ENCODE measurements at regions not wholly inside any gene's neighbourhood (a gene's known extent, or its start where the extent isn't known, plus 50 kb on each side); places are given as distances from the start of the nearest gene placed in this dataset.

GRCh38 chr7:45278763-45279398 is 121.3 kb downstream of the RAMP3 start:
- TF ChIP-seq, protein P1, sequence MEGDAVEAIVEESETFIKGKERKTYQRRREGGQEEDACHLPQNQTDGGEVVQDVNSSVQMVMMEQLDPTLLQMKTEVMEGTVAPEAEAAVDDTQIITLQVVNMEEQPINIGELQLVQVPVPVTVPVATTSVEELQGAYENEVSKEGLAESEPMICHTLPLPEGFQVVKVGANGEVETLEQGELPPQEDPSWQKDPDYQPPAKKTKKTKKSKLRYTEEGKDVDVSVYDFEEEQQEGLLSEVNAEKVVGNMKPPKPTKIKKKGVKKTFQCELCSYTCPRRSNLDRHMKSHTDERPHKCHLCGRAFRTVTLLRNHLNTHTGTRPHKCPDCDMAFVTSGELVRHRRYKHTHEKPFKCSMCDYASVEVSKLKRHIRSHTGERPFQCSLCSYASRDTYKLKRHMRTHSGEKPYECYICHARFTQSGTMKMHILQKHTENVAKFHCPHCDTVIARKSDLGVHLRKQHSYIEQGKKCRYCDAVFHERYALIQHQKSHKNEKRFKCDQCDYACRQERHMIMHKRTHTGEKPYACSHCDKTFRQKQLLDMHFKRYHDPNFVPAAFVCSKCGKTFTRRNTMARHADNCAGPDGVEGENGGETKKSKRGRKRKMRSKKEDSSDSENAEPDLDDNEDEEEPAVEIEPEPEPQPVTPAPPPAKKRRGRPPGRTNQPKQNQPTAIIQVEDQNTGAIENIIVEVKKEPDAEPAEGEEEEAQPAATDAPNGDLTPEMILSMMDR (optimal IDR thresholded peaks at IDR 0.05 in 1 of 3, IDR thresholded peaks at IDR 0.05 in 1 of 3, conservative IDR thresholded peaks at IDR 0.05 in 1 of 3; ENCODE audit: extremely low read depth in 1 of 3, insufficient read depth in 2 of 3, low read length in 3 of 3) = no peak
- no peak for TF ChIP-seq EZH2 (IDR thresholded peaks at IDR 0.05; ENCODE audit: low read length)

Data from keratinocyte (primary cell).